ENCODE measurements at regions not wholly inside any gene's neighbourhood (a gene's known extent, or its start where the extent isn't known, plus 50 kb on each side); places are given as distances from the start of the nearest gene placed in this dataset.
"Not testable (repeated sequence)": the region's sequence is repeated elsewhere in the genome, so short reads cannot be mapped to it uniquely, and the experiment has no call there.

- Histone ChIP-seq H3K4me3 (ENCODE audit: low read length) (no peak overlapping the region), H3K4me1 (ENCODE audit: control insufficient read depth, insufficient read depth, low read length) (no peaks in the 10 kb centered on the region), H3K9me3 (ENCODE audit: control insufficient read depth, low read depth, low read length) (no peaks in the 10 kb centered on the region), H3K36me3 (ENCODE audit: control insufficient read depth, insufficient read depth, low read length) (no peaks in the 10 kb centered on the region), H3K27ac (ENCODE audit: low read length) (no peak overlapping the region), H3K27me3 (ENCODE audit: control insufficient read depth, insufficient read depth, low read length) (no peaks in the 10 kb centered on the region)
- no CpG with 5 or more reads among the region's 2 CpGs for WGBS (ENCODE audit: insufficient coverage, low lambda C conversion rate)
- peak in 1 of 2 donors; percentile 25 for DNase-seq
These were observed 99.1 kb upstream of the PIK3R1 start for GRCh38 chr5:68116408-68116807.

DNA sequence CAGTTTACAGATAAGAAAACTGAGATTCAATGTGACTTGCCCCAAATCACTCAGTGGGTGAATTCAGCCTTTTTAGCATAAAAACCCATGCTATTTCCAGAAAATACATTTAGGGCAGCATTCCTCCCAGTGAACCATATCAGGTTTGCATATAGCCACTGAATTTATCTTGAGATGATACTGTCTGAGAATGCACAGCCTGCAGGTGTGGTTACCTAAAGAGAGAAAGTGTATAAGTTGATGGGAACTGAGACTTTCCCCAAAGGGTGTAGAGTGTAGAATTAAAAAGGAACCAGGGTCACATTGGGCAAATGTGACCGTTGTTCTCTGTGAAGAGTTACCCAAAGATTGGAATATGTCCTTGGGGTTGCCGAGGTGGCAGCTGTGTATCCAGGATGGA is 100.0 kb upstream of the PIK3R1 start:
- DNase-seq = no peak
- Histone ChIP-seq H3K4me3 (ENCODE audit: low read length) (no peak overlapping the region), H3K27ac (ENCODE audit: low read length) (no peak overlapping the region), H3K9me3 (ENCODE audit: control insufficient read depth, low read depth, low read length) (no peaks in the 10 kb centered on the region), H3K4me1 (ENCODE audit: control insufficient read depth, insufficient read depth, low read length) (no peaks in the 10 kb centered on the region), H3K36me3 (ENCODE audit: control insufficient read depth, insufficient read depth, low read length) (no peaks in the 10 kb centered on the region), H3K27me3 (ENCODE audit: control insufficient read depth, insufficient read depth, low read length) (no peaks in the 10 kb centered on the region)
- no CpG with 5 or more reads among the region's 2 CpGs for WGBS (ENCODE audit: insufficient coverage, low lambda C conversion rate)

DNA sequence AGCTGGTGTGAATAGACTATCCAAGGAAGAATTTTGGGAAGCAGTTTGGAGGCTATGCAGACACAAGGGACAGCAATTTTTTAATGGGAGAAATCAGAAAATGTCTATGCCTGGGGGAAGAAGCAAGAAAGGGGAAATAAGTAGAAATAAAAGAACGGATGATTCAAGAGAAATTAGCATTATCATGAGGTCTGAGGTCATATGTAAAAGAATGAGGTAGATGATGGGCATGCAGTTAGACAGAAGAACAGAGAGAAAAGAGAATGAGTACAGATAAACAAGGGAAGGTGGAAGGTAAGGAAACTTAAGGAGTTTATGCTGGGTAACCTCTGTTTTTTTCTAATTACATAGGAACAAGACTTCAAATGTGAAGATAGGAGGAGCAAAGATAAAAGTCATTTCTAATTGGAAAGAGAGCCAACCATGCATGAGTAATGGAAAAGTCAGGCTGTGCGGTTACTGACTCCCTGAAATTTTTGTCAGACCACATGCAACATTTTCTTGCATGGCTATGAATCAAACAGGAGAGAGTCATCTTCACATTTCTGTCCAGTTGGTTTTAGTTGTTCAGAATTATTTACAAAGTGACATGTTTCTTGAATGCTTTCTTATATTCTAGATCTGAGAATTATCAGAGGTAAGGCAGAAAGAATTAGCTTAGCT is 101.0 kb upstream of the PIK3R1 start:
- no peaks in the 10 kb centered on the region for H3K4me1 ChIP-seq (ENCODE audit: control insufficient read depth, insufficient read depth, low read length)
- no peaks in the 10 kb centered on the region for H3K27me3 ChIP-seq (ENCODE audit: control insufficient read depth, insufficient read depth, low read length)
- no peak for DNase-seq
- H3K4me3 ChIP-seq (ENCODE audit: low read length) = no peak overlapping the region
- H3K36me3 ChIP-seq (ENCODE audit: control insufficient read depth, insufficient read depth, low read length) = no peaks in the 10 kb centered on the region
- H3K27ac ChIP-seq (ENCODE audit: low read length) = no peak overlapping the region
- WGBS (ENCODE audit: insufficient coverage, low lambda C conversion rate) = 100% methylated on average over 1 of the region's 2 CpGs
- no peaks in the 10 kb centered on the region for H3K9me3 ChIP-seq (ENCODE audit: control insufficient read depth, low read depth, low read length)

DNA sequence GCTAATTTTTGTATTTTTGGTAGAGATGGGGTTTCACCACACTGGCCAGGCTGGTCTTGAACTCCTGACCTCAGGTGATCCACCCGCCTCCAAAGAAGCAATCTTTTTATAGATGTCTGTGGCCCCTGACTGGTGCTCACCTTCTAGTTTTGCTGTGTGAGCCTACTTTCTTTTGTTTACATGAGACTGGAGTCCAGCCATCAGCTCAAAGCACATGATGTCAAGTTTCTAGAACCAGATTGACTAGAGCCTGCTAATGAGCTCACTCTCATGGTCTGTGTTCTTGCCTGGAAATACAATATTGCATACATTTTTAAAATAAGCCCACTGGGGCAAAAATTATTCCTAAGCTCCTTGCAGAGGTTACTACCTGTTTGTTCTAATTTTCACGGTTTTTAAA is 102.9 kb upstream of the PIK3R1 start:
- no peak overlapping the region for H3K27ac ChIP-seq (ENCODE audit: low read length)
- WGBS (ENCODE audit: insufficient coverage, low lambda C conversion rate) = 60% methylated on average over 1 of the region's 2 CpGs
- H3K9me3 ChIP-seq (ENCODE audit: control insufficient read depth, low read depth, low read length) = no peaks in the 10 kb centered on the region
- no peaks in the 10 kb centered on the region for H3K4me1 ChIP-seq (ENCODE audit: control insufficient read depth, insufficient read depth, low read length)
- H3K36me3 ChIP-seq (ENCODE audit: control insufficient read depth, insufficient read depth, low read length) = no peaks in the 10 kb centered on the region
- no peak overlapping the region for H3K4me3 ChIP-seq (ENCODE audit: low read length)
- DNase-seq = no peak
- no peaks in the 10 kb centered on the region for H3K27me3 ChIP-seq (ENCODE audit: control insufficient read depth, insufficient read depth, low read length)

DNA sequence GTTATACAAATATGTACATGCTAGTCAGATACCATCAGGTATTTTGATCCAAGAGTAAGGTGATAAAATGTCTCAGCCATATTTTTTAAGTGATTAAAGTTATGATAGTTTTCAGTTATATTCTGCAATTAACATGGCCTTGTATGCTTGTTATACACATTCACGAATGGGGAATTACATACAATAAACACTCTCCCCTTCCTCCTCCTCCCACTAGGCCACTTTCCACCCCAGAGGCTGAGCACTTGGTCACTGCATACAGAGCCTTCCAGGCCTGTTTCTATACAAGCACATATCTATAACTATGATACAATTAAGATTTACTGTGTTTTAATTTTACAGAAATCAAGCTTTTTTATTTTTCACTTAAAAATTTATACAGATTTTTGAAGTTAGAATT is 104.7 kb upstream of the PIK3R1 start:
- Histone ChIP-seq H3K27me3 (ENCODE audit: control insufficient read depth, insufficient read depth, low read length) (no peaks in the 10 kb centered on the region), H3K27ac (ENCODE audit: low read length) (no peak overlapping the region), H3K4me1 (ENCODE audit: control insufficient read depth, insufficient read depth, low read length) (no peaks in the 10 kb centered on the region), H3K9me3 (ENCODE audit: control insufficient read depth, low read depth, low read length) (no peaks in the 10 kb centered on the region), H3K4me3 (ENCODE audit: low read length) (no peak overlapping the region), H3K36me3 (ENCODE audit: control insufficient read depth, insufficient read depth, low read length) (no peaks in the 10 kb centered on the region)
- DNase-seq = no peak
- WGBS (ENCODE audit: insufficient coverage, low lambda C conversion rate) = no CpG with 5 or more reads among the region's 1 CpG

DNA sequence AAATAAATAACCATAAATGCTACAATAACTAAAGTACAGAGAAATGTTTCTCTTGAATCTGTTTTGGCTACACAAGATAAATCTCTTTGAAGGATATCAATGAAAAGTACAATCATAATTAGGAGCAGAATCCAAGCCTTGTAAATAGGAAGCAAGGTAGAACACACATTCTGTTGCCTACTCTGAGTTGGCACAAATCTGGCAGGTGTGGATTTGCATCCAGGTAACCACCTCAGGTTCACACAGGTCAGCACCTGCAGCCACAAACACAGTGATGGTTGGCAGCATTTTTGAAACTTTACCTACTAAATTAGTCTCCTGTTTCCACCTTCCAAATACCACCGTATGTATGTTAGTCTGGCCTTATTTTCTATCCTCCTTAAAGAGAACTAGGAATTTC is 105.3 kb upstream of the PIK3R1 start:
- no peak for DNase-seq
- Histone ChIP-seq H3K4me3 (ENCODE audit: low read length) (no peak overlapping the region), H3K36me3 (ENCODE audit: control insufficient read depth, insufficient read depth, low read length) (no peaks in the 10 kb centered on the region), H3K9me3 (ENCODE audit: control insufficient read depth, low read depth, low read length) (no peaks in the 10 kb centered on the region), H3K27me3 (ENCODE audit: control insufficient read depth, insufficient read depth, low read length) (no peaks in the 10 kb centered on the region), H3K4me1 (ENCODE audit: control insufficient read depth, insufficient read depth, low read length) (no peaks in the 10 kb centered on the region), H3K27ac (ENCODE audit: low read length) (no peak overlapping the region)
- WGBS (ENCODE audit: insufficient coverage, low lambda C conversion rate) = 83% methylated on average over 1 of the region's 1 CpG

- H3K27me3 ChIP-seq (ENCODE audit: control insufficient read depth, insufficient read depth, low read length); H3K36me3 ChIP-seq (ENCODE audit: control insufficient read depth, insufficient read depth, low read length); H3K9me3 ChIP-seq (ENCODE audit: control insufficient read depth, low read depth, low read length); H3K4me3 ChIP-seq (ENCODE audit: low read length); DNase-seq; H3K4me1 ChIP-seq (ENCODE audit: control insufficient read depth, insufficient read depth, low read length); H3K27ac ChIP-seq (ENCODE audit: low read length): not testable (repeated sequence)
- WGBS (ENCODE audit: insufficient coverage, low lambda C conversion rate) = no CpG with 5 or more reads among the region's 2 CpGs
These were observed 111.3 kb upstream of the PIK3R1 start for GRCh38 chr5:68104217-68104616.

GRCh38 chr5:68103297-68103696 is 112.3 kb upstream of the PIK3R1 start:
- not testable (repeated sequence) for H3K27ac ChIP-seq (ENCODE audit: low read length); H3K4me1 ChIP-seq (ENCODE audit: control insufficient read depth, insufficient read depth, low read length); H3K36me3 ChIP-seq (ENCODE audit: control insufficient read depth, insufficient read depth, low read length); DNase-seq; H3K9me3 ChIP-seq (ENCODE audit: control insufficient read depth, low read depth, low read length); H3K4me3 ChIP-seq (ENCODE audit: low read length); H3K27me3 ChIP-seq (ENCODE audit: control insufficient read depth, insufficient read depth, low read length)
- 100% methylated on average over 3 of the region's 4 CpGs for WGBS (ENCODE audit: insufficient coverage, low lambda C conversion rate)

DNA sequence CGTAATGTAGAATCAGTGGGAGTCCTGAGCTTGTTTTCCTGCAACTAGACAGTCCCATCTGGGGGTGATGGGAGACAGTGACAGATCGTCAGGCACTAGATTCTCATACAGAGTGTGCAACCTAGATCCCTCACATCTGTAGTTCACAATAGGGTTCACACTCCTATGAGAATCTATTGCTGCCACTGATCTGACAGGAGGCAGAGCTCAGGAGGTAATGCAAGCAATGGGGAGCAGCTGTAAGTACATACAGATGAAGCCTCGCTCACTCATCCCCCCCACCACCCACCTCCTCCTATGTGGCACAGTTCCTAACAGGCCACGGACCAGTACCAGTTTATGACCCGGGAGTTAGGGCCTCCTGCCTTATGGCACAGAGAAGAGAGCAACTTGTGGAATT is 116.2 kb upstream of the PIK3R1 start:
- Histone ChIP-seq H3K27ac (ENCODE audit: low read length) (no peak overlapping the region), H3K4me1 (ENCODE audit: control insufficient read depth, insufficient read depth, low read length) (no peaks in the 10 kb centered on the region), H3K9me3 (ENCODE audit: control insufficient read depth, low read depth, low read length) (peaks cover 4% of the 10 kb centered on the region), H3K36me3 (ENCODE audit: control insufficient read depth, insufficient read depth, low read length) (no peaks in the 10 kb centered on the region), H3K4me3 (ENCODE audit: low read length) (no peak overlapping the region), H3K27me3 (ENCODE audit: control insufficient read depth, insufficient read depth, low read length) (no peaks in the 10 kb centered on the region)
- WGBS (ENCODE audit: insufficient coverage, low lambda C conversion rate) = 80% methylated on average over 1 of the region's 5 CpGs
- DNase-seq = no peak

DNA sequence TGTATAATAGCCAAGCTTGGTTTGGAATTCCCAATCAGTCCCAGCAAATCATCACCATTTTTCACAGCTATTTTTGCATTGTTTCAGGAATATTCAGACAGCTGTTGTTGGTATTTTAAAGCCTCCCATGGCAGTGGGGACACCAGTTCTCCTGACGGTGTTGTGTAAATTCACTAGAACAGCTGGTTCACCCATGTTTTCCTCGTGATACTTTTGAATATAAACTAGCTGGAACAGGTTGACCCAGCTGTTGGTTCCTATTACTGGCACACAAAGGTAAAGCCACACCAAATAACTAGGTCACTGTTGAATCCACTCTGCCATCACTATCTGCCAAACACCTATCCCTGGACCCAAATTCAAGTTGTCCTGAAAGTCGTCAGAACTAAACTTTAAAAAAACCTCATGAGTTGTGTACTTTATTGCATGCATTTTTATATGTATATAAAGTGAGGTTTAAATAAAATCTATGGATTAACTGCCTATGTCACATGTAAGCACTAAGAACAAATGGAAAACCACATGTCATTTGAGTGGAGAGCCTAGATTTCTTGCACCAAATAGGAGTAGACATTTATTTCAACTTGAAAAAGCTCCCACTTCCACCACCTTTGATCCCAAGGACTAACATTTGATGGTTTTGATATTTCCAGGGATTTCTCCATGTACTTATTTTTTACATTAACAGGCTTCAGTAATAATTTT is 121.9 kb upstream of the PIK3R1 start:
- WGBS (ENCODE audit: insufficient coverage, low lambda C conversion rate) = 100% methylated on average over 1 of the region's 3 CpGs
- Histone ChIP-seq H3K27ac (ENCODE audit: low read length) (no peak overlapping the region), H3K27me3 (ENCODE audit: control insufficient read depth, insufficient read depth, low read length) (no peaks in the 10 kb centered on the region), H3K4me1 (ENCODE audit: control insufficient read depth, insufficient read depth, low read length) (no peaks in the 10 kb centered on the region), H3K9me3 (ENCODE audit: control insufficient read depth, low read depth, low read length) (no peaks in the 10 kb centered on the region), H3K4me3 (ENCODE audit: low read length) (no peak overlapping the region), H3K36me3 (ENCODE audit: control insufficient read depth, insufficient read depth, low read length) (no peaks in the 10 kb centered on the region)
- DNase-seq = no peak

DNA sequence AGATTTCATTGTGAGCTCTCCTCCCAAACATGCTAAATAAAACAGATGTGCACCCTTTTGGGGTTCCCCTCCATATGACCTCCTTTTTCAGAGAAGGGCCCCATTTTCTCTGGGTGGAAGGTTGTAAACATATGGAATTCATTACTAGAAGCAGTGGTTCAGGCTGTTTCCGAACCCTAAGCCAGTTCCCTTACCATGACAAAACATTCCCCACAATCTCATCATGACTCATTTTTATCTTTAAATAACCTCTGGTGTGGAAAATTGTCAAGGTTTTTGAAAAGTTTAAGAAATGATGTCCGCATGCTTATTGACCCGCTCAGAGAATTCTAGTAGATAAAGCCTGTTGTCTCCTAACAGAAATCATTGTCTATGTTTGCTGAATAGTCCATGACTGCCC is 127.3 kb upstream of the PIK3R1 start:
- no peak for DNase-seq
- H3K4me1 ChIP-seq (ENCODE audit: control insufficient read depth, insufficient read depth, low read length) = no peaks in the 10 kb centered on the region
- no CpG with 5 or more reads among the region's 3 CpGs for WGBS (ENCODE audit: insufficient coverage, low lambda C conversion rate)
- no peaks in the 10 kb centered on the region for H3K36me3 ChIP-seq (ENCODE audit: control insufficient read depth, insufficient read depth, low read length)
- H3K9me3 ChIP-seq (ENCODE audit: control insufficient read depth, low read depth, low read length) = no peaks in the 10 kb centered on the region
- H3K27me3 ChIP-seq (ENCODE audit: control insufficient read depth, insufficient read depth, low read length) = no peaks in the 10 kb centered on the region
- H3K4me3 ChIP-seq (ENCODE audit: low read length) = no peak overlapping the region
- H3K27ac ChIP-seq (ENCODE audit: low read length) = no peak overlapping the region

Data from large intestine (tissue), 3 donors.